Central memory CD8-positive, alpha-beta T cell (primary cell): ENCODE measurements at regions not wholly inside any gene's neighbourhood (a gene's known extent, or its start where the extent isn't known, plus 50 kb on each side); places are given as distances from the start of the nearest gene placed in this dataset.
A peak's percentile ranks its signal among the peaks of the same experiment; 100 is the strongest.

Experiments used
- ATAC-seq: fragments of 150-1000 bp; cut with Tn5 transposase; replicated peaks from 2 replicates; pipeline ENCODE4 v1.10.0; 2022; ENCODE audit warnings: mild to moderate bottlenecking, moderate FRiP score, moderate number of reproducible peaks; ENCODE audit not compliant: poor library complexity, severe bottlenecking; ENCODE audit errors: extremely low read depth
- DNase-seq, 2 donors: peaks; one replicate each; pipeline ENCODE4 v3.0.0; 2021; ENCODE audit warnings: low spot score in 2 of 2
- H3K27ac Mint-ChIP-seq: one replicate; pipeline ENCODE4 v1.8.0; 2022; ENCODE audit warnings: low read depth, mild to moderate bottlenecking, moderate library complexity, mixed read lengths
- H3K27me3 Mint-ChIP-seq: one replicate; pipeline ENCODE4 v1.8.0; 2022; ENCODE audit warnings: mixed read lengths
- H3K36me3 Mint-ChIP-seq: one replicate; pipeline ENCODE4 v1.8.0; 2022; ENCODE audit warnings: mild to moderate bottlenecking, moderate library complexity, mixed read lengths; ENCODE audit not compliant: insufficient read depth
- H3K4me1 Mint-ChIP-seq: one replicate; pipeline ENCODE4 v1.8.0; 2022; ENCODE audit warnings: mixed read lengths
- H3K4me3 Mint-ChIP-seq: one replicate; pipeline ENCODE4 v1.8.0; 2022; ENCODE audit warnings: mild to moderate bottlenecking, moderate library complexity, mixed read lengths
- H3K9me3 Mint-ChIP-seq: one replicate; pipeline ENCODE4 v1.8.0; 2022; ENCODE audit warnings: mixed read lengths

- no peak for DNase-seq
- ATAC-seq = no peak
- H3K36me3 Mint-ChIP-seq = no peaks in the 10 kb centered on the region
- no peak overlapping the region for H3K4me3 Mint-ChIP-seq
- peaks cover 3% of the 10 kb centered on the region for H3K27me3 Mint-ChIP-seq
- H3K4me1 Mint-ChIP-seq = no peaks in the 10 kb centered on the region
- no peaks in the 10 kb centered on the region for H3K9me3 Mint-ChIP-seq
- H3K27ac Mint-ChIP-seq = no peak overlapping the region
These were observed 211.5 kb upstream of the CPNE8 start for GRCh38 chr12:39116861-39117260.

GRCh38 chr12:39112064-39112463 lies 206.7 kb upstream of the CPNE8 start:
- Mint-ChIP-seq H3K9me3 (no peaks in the 10 kb centered on the region), H3K27ac (no peak overlapping the region), H3K4me3 (no peak overlapping the region), H3K4me1 (no peaks in the 10 kb centered on the region), H3K36me3 (no peaks in the 10 kb centered on the region), H3K27me3 (no peaks in the 10 kb centered on the region)
- DNase-seq = no peak
- no peak for ATAC-seq

- Mint-ChIP-seq H3K9me3 (no peaks in the 10 kb centered on the region), H3K36me3 (no peaks in the 10 kb centered on the region), H3K27ac (no peak overlapping the region), H3K27me3 (no peaks in the 10 kb centered on the region), H3K4me3 (no peak overlapping the region), H3K4me1 (peaks cover 5% of the 10 kb centered on the region)
- ATAC-seq = no peak
- no peak for DNase-seq
These were observed 199.7 kb upstream of the CPNE8 start for GRCh38 chr12:39105111-39105510.

- Mint-ChIP-seq H3K4me1 (peaks cover 5% of the 10 kb centered on the region), H3K27ac (no peak overlapping the region), H3K9me3 (no peaks in the 10 kb centered on the region), H3K27me3 (no peaks in the 10 kb centered on the region), H3K36me3 (no peaks in the 10 kb centered on the region), H3K4me3 (no peak overlapping the region)
- ATAC-seq (peak; percentile 64), DNase-seq (no peak)
These were observed 198.3 kb upstream of the CPNE8 start for GRCh38 chr12:39103552-39104165.

- ATAC-seq = no peak
- Mint-ChIP-seq H3K9me3 (no peaks in the 10 kb centered on the region), H3K4me3 (no peak overlapping the region), H3K27me3 (no peaks in the 10 kb centered on the region), H3K4me1 (peaks cover 5% of the 10 kb centered on the region), H3K27ac (no peak overlapping the region), H3K36me3 (no peaks in the 10 kb centered on the region)
- no peak for DNase-seq
These were observed 197.3 kb upstream of the CPNE8 start for GRCh38 chr12:39102474-39103209.

- DNase-seq = no peak
These were observed 190.4 kb upstream of the CPNE8 start for GRCh38 chr12:39095636-39096330.

GRCh38 chr12:39081910-39082309 lies 176.5 kb upstream of the CPNE8 start:
- Mint-ChIP-seq H3K4me3 (no peak overlapping the region), H3K4me1 (no peaks in the 10 kb centered on the region), H3K27ac (no peak overlapping the region), H3K9me3 (no peaks in the 10 kb centered on the region), H3K27me3 (no peaks in the 10 kb centered on the region), H3K36me3 (no peaks in the 10 kb centered on the region)
- no peak for ATAC-seq
- no peak for DNase-seq

More at GRCh38 chr12:39095636-39096330, 190.4 kb upstream of the CPNE8 start:
- H3K9me3 Mint-ChIP-seq = no peaks in the 10 kb centered on the region
- H3K27me3 Mint-ChIP-seq = peaks cover 23% of the 10 kb centered on the region
- no peaks in the 10 kb centered on the region for H3K4me1 Mint-ChIP-seq
- no peaks in the 10 kb centered on the region for H3K36me3 Mint-ChIP-seq
- no peak for ATAC-seq
- H3K4me3 Mint-ChIP-seq = no peak overlapping the region
- H3K27ac Mint-ChIP-seq = no peak overlapping the region

GRCh38 chr12:39077226-39077625 lies 171.8 kb upstream of the CPNE8 start:
- no peak overlapping the region for H3K27ac Mint-ChIP-seq
- no peaks in the 10 kb centered on the region for H3K9me3 Mint-ChIP-seq
- H3K27me3 Mint-ChIP-seq = no peaks in the 10 kb centered on the region
- no peak for ATAC-seq
- no peaks in the 10 kb centered on the region for H3K4me1 Mint-ChIP-seq
- no peak for DNase-seq
- H3K4me3 Mint-ChIP-seq = no peak overlapping the region
- no peaks in the 10 kb centered on the region for H3K36me3 Mint-ChIP-seq

- Mint-ChIP-seq H3K27ac (no peak overlapping the region), H3K27me3 (no peaks in the 10 kb centered on the region), H3K9me3 (no peaks in the 10 kb centered on the region), H3K36me3 (no peaks in the 10 kb centered on the region), H3K4me3 (no peak overlapping the region), H3K4me1 (no peaks in the 10 kb centered on the region)
- DNase-seq = no peak
- ATAC-seq = no peak
These were observed 168.7 kb upstream of the CPNE8 start for GRCh38 chr12:39074063-39074462.

- Mint-ChIP-seq H3K27me3 (no peaks in the 10 kb centered on the region), H3K4me1 (no peaks in the 10 kb centered on the region), H3K4me3 (no peak overlapping the region), H3K36me3 (no peaks in the 10 kb centered on the region), H3K9me3 (no peaks in the 10 kb centered on the region), H3K27ac (no peak overlapping the region)
- ATAC-seq = no peak
- no peak for DNase-seq
These were observed 167.3 kb upstream of the CPNE8 start for GRCh38 chr12:39072658-39073057.

- Mint-ChIP-seq H3K4me3 (no peak overlapping the region), H3K4me1 (no peaks in the 10 kb centered on the region), H3K27me3 (no peaks in the 10 kb centered on the region), H3K27ac (no peak overlapping the region), H3K36me3 (no peaks in the 10 kb centered on the region), H3K9me3 (no peaks in the 10 kb centered on the region)
- DNase-seq (no peak), ATAC-seq (no peak)
These were observed 166.2 kb upstream of the CPNE8 start for GRCh38 chr12:39071611-39072010.

GRCh38 chr12:39070775-39071174 lies 165.4 kb upstream of the CPNE8 start:
- no peaks in the 10 kb centered on the region for H3K27me3 Mint-ChIP-seq
- no peak for ATAC-seq
- no peak overlapping the region for H3K27ac Mint-ChIP-seq

GRCh38 chr12:39065455-39065854 lies 160.1 kb upstream of the CPNE8 start:
- DNase-seq (no peak), ATAC-seq (no peak)
- H3K4me1 Mint-ChIP-seq = no peaks in the 10 kb centered on the region
- H3K27me3 Mint-ChIP-seq = no peaks in the 10 kb centered on the region
- no peaks in the 10 kb centered on the region for H3K9me3 Mint-ChIP-seq
- no peak overlapping the region for H3K27ac Mint-ChIP-seq
- H3K4me3 Mint-ChIP-seq = no peak overlapping the region
- no peaks in the 10 kb centered on the region for H3K36me3 Mint-ChIP-seq

More at GRCh38 chr12:39070775-39071174, 165.4 kb upstream of the CPNE8 start:
- no peak overlapping the region for H3K4me3 Mint-ChIP-seq
- no peaks in the 10 kb centered on the region for H3K4me1 Mint-ChIP-seq
- H3K36me3 Mint-ChIP-seq = no peaks in the 10 kb centered on the region
- H3K9me3 Mint-ChIP-seq = no peaks in the 10 kb centered on the region
- no peak for DNase-seq
